ENCODE measurements at regions not wholly inside any gene's neighbourhood (a gene's known extent, or its start where the extent isn't known, plus 50 kb on each side); places are given as distances from the start of the nearest gene placed in this dataset.
A peak's percentile ranks its signal among the peaks of the same experiment; 100 is the strongest.
"Not testable (repeated sequence)": the region's sequence is repeated elsewhere in the genome, so short reads cannot be mapped to it uniquely, and the experiment has no call there.

DNA sequence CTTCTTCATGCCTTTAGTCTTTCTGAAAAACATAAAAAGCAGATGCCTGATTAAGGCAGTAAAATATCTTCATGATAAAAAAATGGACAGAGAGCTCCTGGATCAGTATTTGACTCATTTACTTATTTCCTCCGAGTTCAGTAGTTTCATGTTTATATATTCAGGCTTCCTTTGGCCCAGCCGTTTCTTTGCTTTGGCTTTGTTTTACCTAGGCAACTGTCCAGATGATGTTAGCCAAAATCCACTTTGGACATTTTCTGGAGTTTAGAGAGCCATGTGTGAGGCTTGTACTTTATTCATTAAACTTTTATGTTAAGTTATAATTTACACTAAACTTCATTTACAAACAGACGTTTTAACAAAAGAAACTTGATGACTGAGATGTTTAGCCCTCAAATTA lies 307.1 kb upstream of the RSPO3 start:
- DNase-seq (ENCODE audit: low spot score), result peak; percentile 43

DNA sequence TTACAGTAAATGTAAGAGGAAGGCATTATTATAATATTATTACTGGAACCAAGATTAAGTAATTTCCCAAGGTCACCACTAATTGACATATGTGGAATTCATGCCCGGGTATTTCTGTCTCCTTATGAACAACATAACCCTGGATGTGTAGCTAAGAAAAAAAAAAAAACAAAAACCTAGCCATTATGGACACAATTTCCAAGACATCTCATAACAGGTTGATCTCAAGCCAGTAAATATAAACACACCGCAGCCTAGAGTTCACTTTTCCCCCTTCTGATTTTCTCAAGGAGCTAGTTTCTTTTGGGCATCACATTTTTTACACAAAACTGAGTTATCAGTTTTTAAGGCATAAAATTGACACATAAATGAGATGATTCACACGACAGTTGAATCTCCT lies 306.5 kb upstream of the RSPO3 start:
- DNase-seq (ENCODE audit: low spot score), result no peak

DNA sequence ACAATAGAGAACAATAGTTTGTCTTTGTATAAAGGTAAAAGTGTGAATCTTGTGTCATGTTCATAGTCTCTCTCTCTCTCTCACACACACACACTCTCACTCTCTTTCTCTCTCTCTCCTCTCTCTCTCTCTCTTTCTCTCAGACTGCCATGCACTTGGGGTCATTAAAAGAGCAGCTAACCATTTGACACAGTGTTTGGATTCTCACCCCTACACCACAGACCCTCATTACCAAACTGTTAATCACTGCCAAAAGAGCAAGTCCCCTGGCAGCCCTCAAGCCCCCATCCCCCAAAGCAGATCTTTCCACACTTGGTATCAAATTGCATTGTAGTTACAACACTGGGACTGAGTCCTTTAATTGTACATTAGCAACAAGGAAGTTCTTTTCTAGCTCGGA lies 305.8 kb upstream of the RSPO3 start:
- DNase-seq (ENCODE audit: low spot score), result no peak

DNA sequence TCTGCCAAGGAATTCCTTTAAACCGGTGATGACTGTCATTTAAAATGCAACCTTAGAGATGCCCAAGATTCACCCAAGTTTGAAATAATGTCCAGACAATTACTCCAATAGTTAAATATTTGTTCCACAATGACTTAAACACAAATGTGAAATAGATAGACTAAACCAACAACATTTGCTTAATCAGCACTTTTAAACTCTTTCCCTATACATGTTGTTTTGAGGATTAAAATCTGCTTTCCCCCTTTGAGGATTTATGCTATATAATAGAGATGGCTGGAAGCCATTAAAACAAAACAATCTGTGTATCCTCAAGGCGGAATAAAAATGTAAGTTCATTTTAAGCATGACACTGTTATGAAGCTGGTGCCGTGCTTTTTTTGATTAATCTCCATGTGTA lies 297.8 kb upstream of the RSPO3 start:
- DNase-seq (ENCODE audit: low spot score), result no peak

DNA sequence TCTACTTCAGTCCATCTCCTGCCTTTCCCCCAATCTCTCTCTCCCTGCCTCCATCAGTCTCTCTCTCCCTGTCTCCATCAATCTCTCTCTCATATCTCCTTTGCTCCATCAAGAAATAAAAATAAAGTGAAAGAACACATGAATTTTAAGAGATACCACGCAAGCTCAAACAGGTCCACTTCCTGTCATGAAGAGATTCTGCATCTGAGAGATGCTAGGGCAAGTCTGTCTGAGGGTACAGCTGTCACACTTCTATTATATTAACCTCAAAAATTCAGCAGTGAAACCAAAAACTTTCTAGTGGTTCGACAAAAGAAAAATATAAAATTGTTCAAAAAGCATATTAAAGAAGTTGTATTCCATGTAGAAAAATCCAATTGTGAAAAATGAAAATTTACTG lies 296.8 kb upstream of the RSPO3 start:
- DNase-seq (ENCODE audit: low spot score), result no peak

DNA sequence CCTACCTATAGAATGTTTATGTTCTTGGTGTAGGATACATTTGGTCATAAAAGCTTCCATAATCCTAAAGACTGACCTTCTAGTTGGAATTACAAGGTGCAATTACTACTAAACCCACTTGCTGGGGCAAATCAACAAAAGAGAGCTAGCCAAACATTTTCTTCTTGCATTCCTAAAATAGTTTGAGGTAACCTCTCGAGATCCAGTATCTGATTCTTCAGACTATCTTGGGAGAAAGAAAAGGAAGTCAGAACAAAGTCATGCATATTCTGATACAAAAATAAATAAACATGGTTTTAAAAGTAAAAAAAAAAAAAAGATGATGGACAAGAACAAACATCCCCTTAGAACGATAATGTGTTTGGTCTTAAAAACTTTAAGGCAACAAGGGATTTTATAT lies 294.2 kb upstream of the RSPO3 start:
- no peak for DNase-seq (ENCODE audit: low spot score)

DNA sequence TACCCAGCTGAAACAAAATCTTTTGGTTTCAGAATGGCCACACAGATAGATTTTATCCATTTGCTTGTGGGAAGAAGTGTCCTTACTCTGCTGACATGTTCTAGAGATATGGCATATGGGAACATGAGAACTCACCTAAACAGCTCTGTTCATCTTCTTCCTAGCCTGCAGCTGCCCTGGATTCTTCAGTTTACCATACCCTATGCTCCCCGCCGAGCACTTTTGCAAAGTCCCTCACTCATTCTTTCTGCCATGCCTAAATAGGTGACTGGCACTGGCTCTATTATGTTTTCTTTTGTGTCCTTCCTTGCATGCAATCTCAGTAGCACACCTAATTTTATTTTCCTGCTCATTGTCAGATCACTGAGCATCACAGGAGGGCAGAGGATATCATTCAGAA lies 293.7 kb upstream of the RSPO3 start:
- DNase-seq (ENCODE audit: low spot score), result no peak

DNA sequence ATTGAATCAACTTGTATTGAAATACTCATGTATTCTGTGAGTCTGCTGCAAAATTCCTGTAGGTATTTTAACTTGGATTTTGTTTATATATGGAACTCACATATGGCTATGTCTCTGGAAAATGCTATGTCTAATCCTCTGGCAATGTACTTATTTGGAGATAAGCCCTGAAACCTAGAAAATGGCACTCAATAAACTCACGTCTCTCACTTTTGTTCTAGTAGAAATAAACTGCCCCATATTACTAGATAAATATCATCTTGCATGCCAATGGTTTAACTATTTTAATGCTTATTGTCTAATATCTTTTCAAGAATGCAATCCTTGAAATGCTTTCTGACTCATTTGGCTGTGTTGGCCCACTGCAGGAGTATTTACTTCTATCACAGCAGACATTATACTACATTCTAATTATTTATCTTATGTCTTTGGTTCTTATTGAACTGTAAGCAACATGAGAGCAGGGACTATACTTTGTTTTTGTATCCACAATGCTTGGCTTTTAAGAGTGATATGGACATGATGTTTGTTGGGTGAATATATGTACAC lies 292.2 kb upstream of the RSPO3 start:
- DNase-seq (ENCODE audit: low spot score), result peak; percentile 16

DNA sequence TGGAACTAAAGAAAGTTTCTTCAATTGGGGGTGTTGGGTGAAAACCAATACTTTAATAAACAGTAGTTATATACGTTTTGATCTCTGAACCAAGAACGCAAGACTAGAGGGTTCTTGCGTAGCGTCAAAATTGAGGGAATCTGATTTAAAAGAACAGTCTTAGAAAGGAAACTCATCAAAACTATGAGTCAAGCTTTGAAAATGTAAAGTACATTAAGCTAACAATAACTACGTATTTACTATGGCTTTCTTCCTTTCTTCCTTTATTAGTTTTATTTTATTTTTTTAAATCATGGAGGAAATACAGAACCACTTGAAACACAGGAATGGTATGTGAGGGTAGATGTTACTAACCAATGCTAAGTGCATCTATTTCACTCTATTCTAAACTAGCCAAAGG lies 287.0 kb upstream of the RSPO3 start:
- no peak for DNase-seq (ENCODE audit: low spot score)

DNA sequence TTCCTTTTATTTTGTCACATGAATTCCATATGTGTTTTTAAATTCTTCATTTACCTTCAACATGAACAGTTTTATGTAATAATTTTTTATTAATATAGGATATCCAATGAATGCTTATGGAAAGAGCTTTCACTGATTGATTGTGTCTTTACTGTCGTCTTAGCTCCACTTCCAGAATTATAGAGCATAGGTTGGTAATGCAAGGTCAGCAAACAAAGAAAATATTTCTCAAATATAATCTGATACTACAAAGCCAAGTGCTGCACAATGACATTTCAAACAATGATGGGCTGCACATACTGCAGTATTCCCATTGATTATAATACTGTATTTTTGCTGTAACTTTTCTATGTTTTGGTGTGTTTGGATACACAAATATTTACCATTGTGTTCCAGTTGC lies 275.7 kb upstream of the RSPO3 start:
- no peak for DNase-seq (ENCODE audit: low spot score)

DNA sequence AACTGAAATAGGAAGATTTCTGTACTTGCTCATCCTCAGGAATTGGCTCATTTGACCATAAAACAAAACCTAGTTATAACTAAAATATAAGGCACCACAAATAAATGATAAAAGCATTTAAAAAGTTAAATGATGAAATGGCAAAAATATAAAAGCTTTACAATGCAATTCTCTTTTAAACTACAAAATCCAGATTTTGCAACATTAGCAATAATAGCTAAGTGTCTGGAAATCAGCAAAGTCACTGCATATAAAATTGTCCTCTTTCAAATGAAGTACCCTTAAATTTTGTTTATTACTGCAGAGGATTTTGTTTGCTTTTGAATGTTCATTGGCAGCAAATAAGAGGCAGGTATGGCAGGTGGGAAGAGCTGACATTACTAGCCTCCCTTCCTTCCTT lies 270.4 kb upstream of the RSPO3 start:
- no peak for DNase-seq (ENCODE audit: low spot score)

DNA sequence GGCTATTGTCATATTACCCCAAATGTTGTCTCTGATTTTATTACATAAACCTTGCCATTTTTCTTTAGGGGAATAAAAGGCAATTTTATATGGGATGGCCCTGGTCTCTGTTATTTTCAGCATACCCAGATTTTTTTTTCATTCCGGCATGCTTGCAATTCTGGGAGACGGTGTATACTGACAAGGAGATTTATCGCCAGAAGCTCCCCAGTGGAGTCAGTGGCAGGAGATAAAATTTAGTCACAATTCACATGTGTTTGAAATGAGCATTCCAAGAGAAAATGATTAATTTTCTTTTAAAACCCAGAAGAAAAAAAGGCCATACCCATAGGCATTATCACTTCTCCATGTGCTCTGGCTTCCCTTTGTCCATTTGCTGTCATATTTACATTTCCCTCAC lies 250.8 kb upstream of the RSPO3 start:
- DNase-seq (ENCODE audit: low spot score), result no peak

DNA sequence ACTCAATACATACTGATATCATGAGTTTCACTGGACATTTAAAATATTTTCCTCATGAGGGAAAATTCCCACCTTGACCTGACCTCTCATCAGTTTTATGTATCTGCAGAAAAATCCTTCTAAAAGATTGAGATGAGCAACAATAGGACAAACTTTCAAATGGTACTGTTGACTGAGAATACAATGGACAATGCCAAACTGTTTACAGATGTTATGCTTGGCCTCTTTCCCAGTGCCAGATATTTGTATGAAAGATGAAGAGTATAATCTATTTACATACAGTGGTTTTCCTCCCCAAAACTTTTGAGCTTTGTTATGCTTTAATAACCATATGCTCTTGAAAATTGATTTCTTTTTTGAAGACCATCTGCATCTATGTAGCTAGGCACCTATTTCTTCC lies 245.1 kb upstream of the RSPO3 start:
- DNase-seq (ENCODE audit: low spot score), result no peak

DNA sequence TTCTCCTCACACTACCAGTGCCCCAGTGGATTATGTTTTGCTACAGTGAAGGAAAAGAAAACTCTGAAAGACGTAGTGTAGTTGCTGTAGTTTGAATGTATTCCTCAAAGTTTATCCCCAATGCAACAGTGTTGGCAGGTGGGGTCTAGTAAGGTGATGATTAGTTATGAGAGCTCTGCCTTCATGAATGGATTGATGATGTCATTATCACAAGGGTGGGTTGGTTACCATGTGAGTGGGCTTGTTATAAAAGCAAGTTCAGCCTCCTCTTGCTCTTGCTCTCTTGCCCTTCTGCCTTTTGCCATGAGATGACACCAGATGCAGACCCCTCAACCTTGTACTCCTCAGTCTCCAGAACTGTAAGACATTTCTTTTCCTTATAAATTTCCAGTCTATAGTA lies 244.7 kb upstream of the RSPO3 start:
- DNase-seq (ENCODE audit: low spot score), result no peak

DNA sequence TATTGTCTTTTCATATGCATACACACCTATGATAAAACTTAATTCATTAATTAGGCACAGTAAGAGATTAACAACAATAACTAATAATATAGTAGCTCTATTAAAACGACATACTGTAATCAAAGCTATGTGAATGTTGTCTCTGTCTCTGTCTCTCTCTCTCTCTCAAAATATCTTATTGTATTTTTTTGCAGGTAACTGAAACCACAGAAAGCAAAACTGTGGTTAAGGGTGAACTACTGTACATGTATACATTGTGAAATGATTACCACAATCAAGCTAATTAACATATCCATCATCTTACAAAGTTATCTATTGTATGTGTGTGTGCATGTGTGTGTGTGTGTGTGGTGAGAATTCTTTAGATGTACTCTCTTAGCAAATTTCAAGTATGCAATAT lies 242.0 kb upstream of the RSPO3 start:
- DNase-seq (ENCODE audit: low spot score), result no peak

DNA sequence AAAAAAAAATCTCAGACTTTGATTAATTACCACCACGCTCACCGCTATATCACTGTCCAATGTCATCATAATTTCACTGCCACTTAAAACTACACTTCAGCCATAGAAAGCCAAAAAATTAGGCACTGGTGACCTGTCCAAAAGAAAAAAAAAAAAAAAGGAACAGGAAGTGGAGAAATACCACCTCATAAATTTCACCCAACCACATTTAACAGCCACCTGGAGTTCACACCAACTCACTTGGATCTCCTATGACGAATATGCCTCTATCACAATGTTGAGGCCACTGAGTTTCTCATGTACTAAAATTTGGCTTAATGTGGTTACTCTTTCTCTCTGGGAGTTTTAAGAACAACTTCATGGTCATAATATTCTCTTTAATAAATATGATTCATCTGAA lies 237.5 kb upstream of the RSPO3 start:
- no peak for DNase-seq (ENCODE audit: low spot score)

DNA sequence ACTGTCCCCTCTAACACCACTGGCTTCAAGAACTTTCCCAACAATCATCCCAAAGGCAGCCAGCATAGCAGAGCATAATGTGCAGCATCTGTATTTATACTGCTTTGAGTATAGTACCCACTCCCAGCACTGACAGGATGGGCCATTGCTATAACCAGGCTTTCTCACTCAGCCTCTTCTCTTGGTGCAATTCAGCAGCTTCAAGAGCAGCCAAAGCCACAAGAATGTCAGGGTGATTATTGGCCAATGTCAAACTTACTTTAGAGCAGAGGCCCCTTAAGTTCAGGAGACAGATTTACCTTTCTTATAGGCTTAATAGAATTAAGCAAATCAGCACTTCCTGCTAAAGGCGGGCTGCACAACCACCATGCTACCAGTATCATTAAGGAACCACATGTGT lies 232.4 kb upstream of the RSPO3 start:
- DNase-seq (ENCODE audit: low spot score), result peak; percentile 26

DNA sequence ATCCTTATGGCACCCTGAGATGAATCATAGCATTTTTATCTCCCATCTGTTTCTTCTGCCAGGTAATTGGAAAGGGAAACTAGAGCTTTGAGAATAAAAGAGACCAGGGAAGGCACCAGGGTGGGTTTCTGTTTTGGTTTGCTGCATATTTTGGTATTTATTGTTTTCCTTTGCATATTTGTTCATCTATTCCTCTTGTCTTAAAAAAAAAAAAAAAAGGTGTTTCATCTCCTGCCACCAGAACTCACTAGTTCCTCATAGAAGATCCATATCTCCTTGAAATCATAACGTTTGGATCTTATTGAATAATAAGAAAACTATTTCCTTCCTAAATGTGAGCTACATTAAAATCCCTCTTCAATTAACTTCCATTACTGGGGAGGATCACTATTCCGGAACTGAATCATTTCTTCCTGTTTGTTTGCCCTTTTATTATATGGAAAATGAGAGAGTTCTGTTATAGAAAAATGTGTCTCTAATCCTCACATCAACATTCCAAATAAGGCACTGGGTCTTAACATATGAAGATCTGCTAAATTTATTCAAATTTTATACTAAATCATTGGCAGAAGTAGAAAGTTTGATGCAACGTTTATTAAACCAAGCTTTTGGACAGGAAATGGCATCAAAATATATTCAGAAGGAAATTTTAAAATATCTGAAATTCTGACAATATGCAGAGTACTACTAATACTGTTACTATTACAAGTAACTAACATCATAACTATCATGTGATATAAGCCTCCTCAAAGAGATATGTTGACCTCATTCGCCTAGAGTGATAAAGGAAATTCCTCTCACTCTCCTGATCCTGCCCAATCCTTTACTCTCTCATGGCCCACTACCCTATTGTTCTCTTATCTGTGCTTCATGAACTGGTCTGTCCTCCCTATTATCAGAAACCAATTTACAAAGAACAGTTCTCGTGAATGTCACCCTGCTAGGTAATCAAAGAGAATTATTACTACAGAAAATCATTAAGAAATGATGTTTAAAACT lies 229.4 kb upstream of the RSPO3 start:
- no peak for DNase-seq (ENCODE audit: low spot score)

DNA sequence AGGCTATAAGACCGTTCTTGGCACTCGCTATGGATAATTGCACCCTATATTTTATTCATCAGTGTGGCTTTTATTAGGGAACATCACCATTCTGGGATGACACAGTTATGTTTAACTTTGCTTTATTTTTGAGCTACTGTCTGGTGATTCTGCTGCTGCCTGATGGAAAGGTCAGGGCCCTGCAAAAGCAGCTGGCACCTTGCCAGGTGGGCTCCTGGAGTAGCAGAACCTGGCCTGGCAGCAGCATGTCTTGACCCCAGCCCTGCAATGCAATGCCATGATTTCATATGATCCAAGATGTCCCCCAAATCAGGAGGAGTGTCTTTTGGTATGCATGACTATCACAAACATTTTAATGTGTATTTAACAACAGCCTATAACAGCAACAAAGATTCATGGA lies 228.4 kb upstream of the RSPO3 start:
- no peak for DNase-seq (ENCODE audit: low spot score)

DNA sequence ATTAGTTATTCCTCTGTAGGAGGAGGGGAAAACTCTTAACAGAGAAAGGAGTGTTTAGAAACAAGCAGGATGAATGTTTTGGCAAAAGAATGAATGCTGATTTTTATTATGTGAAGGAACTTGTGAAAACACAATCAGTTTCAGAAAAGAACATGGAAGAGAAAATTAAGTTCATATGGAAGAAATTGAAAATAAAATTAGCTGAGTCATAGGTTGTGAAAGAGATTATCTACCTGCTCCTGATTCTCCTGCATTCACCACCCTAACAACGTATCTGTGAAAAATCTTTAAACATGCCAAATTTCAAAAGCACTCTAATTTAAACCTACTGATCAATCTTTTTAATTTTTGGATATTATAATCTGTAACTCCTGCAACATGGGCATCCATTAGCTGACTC lies 227.3 kb upstream of the RSPO3 start:
- no peak for DNase-seq (ENCODE audit: low spot score)

DNA sequence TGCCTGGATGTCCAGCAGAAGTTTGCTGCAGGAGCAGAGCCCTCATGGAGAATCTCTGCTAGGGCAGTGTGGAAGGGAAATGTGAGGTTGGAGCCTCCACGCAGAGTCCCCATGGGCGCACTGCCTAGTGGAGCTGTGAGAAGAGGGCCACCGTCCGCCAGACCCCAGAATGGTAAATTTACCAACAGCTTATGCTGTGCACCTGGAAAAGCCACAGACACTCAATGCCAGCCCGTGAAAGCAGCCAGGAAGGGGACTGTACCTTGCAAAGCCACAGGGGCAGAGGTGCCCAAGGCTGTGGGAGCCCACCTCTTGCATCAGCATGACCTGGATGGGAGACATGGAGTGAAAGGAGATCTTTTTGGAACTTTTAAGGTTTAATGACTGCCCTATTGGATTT lies 225.6 kb upstream of the RSPO3 start:
- not testable (repeated sequence) for DNase-seq (ENCODE audit: low spot score)

DNA sequence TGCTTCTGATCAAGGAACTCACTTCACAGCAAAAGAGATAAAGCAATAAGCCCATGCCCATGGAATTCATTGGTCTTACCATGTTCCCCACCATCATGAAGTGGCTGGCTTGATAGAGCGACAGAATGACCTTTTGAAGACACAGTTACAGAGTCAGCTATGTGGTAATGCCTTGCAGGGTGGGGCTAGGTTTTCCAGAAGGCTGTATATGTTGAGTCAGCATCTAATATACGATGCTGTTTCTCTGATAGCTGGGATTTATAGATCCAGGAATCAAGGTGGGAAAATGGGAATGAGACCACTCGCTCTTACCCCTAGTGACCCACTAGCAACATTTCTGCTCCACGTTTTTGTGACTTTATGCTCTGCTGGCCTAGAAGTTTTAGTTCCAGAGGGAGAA lies 220.7 kb upstream of the RSPO3 start:
- no peak for DNase-seq (ENCODE audit: low spot score)

DNA sequence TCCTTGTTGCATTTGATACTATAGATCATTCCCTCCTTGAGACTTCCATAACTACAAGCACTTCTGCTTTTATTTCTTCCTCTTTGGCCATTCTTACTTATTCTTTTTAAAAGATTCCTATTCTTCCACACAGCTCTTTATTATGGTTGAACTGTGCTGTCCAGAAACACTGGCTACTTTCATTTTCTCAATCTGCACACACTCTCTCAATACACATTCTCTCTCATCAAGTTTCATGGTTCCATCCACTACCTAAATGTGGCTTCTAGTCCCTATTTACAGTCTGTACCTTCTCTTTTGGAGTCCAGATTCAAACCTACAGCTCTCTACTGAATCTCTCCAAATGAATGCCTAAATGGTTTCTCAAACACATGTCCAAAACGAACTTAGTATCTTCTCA lies 214.3 kb upstream of the RSPO3 start:
- DNase-seq (ENCODE audit: low spot score), result no peak

DNA sequence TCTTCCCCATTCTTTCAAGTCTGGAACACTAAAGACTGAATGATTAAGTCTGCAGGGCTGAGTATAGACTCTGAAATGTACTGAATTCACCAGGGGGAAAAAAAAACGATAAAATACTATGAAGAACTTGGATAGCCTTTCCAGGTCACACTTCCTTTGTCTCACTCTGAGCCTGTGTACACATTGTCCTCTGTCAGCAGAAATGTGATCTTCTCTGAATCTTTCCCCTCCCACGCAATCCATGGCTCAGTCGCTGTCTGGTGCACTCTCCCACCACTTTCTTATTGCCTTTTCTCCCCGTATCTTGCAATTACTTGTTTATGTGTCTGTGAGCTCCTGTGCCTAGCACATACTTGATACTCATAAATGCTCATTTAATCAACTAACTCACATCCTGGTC lies 212.6 kb upstream of the RSPO3 start:
- no peak for DNase-seq (ENCODE audit: low spot score)
